Mesenchymal stem cell (in vitro differentiated cells and primary cell): ENCODE measurements at regions not wholly inside any gene's neighbourhood (a gene's known extent, or its start where the extent isn't known, plus 50 kb on each side); places are given as distances from the start of the nearest gene placed in this dataset.

Experiments used
- DNase-seq: peaks from one replicate; pipeline ENCODE4 v3.0.0-alpha.2; 2013
- H2AFZ ChIP-seq: one replicate; pipeline ENCODE4 v1.6.1; 2013; ENCODE audit warnings: low read depth, mild to moderate bottlenecking, control low read depth, inconsistent platforms, low read length, moderate library complexity
- H2AK5ac ChIP-seq: 2 replicates; pipeline ENCODE4 v1.6.1; 2013; ENCODE audit warnings: low read length, moderate library complexity, mild to moderate bottlenecking, inconsistent platforms; ENCODE audit not compliant: severe bottlenecking
- H2BK120ac ChIP-seq: one replicate; pipeline ENCODE4 v1.6.1; 2013; ENCODE audit warnings: low read depth, mild to moderate bottlenecking, inconsistent platforms, low read length, moderate library complexity
- H2BK12ac ChIP-seq, 2 experiments: one replicate each; pipeline ENCODE4 v1.6.1; 2013; ENCODE audit warnings: inconsistent platforms in 2 of 2, low read length in 2 of 2, mild to moderate bottlenecking in 2 of 2, moderate library complexity in 2 of 2, control low read depth in 1 of 2
- H2BK15ac ChIP-seq: one replicate; pipeline ENCODE4 v1.6.1; 2013; ENCODE audit warnings: mild to moderate bottlenecking, low read depth, inconsistent platforms; ENCODE audit not compliant: poor library complexity, severe bottlenecking
- H2BK5ac ChIP-seq: 2 replicates; pipeline ENCODE4 v1.6.1; 2013; ENCODE audit warnings: low read depth, mild to moderate bottlenecking, low read length, control low read depth, inconsistent platforms; ENCODE audit not compliant: poor library complexity, severe bottlenecking
- H3K14ac ChIP-seq, 2 experiments: one replicate each; pipeline ENCODE4 v1.6.1; 2013; ENCODE audit warnings: inconsistent platforms in 2 of 2, low read length in 2 of 2, control low read depth in 1 of 2, mild to moderate bottlenecking in 1 of 2, moderate library complexity in 1 of 2
- H3K18ac ChIP-seq, 2 experiments: one replicate each; pipeline ENCODE4 v1.6.1; 2013; ENCODE audit warnings: inconsistent platforms in 2 of 2, low read length in 2 of 2, control low read depth in 1 of 2, low read depth in 1 of 2, mild to moderate bottlenecking in 1 of 2
- H3K23ac ChIP-seq, 2 experiments: one replicate each; pipeline ENCODE4 v1.6.1; 2013; ENCODE audit warnings: inconsistent platforms in 2 of 2, low read length in 2 of 2, mild to moderate bottlenecking in 2 of 2, moderate library complexity in 2 of 2, control low read depth in 1 of 2
- H3K27ac ChIP-seq: 2 replicates; pipeline ENCODE4 v1.5.1; 2013; ENCODE audit warnings: mild to moderate bottlenecking, moderate library complexity, low read length, control low read depth, inconsistent platforms; ENCODE audit not compliant: poor library complexity, severe bottlenecking
- H3K27me3 ChIP-seq, 2 experiments: 2 replicates each; pipeline versions ENCODE4 v1.6.1 to v1.7.0; 2013; ENCODE audit warnings: low read length in 2 of 2, mild to moderate bottlenecking in 2 of 2, moderate library complexity in 2 of 2, control low read depth in 1 of 2, inconsistent platforms in 1 of 2; ENCODE audit not compliant: control insufficient read depth in 1 of 2, insufficient read depth in 1 of 2
- H3K36me3 ChIP-seq, 2 experiments: 2 replicates each; pipeline versions ENCODE4 v1.6.1 to v1.7.0; 2013; ENCODE audit warnings: low read length in 2 of 2, control low read depth in 1 of 2, inconsistent platforms in 1 of 2, low read depth in 1 of 2, mild to moderate bottlenecking in 1 of 2; ENCODE audit not compliant: insufficient read depth in 2 of 2, control insufficient read depth in 1 of 2
- H3K4ac ChIP-seq, 2 experiments: one replicate each; pipeline ENCODE4 v1.6.1; 2013; ENCODE audit warnings: inconsistent platforms in 2 of 2, low read length in 2 of 2, mild to moderate bottlenecking in 2 of 2, moderate library complexity in 2 of 2, control low read depth in 1 of 2, low read depth in 1 of 2
- H3K4me1 ChIP-seq: 2 replicates; pipeline ENCODE4 v1.6.1; 2013; ENCODE audit warnings: low read depth, low read length, control low read depth; ENCODE audit not compliant: control insufficient read depth, insufficient read depth
- H3K4me2 ChIP-seq: 2 replicates; pipeline ENCODE4 v1.6.1; 2013; ENCODE audit warnings: low read length, mild to moderate bottlenecking, inconsistent platforms; ENCODE audit not compliant: poor library complexity, severe bottlenecking
- H3K4me3 ChIP-seq, 2 experiments: 2 replicates each; pipeline versions ENCODE4 v1.5.1 to v1.7.0; 2013; ENCODE audit warnings: low read length in 2 of 2, mild to moderate bottlenecking in 2 of 2, control low read depth in 1 of 2, low read depth in 1 of 2; ENCODE audit not compliant: insufficient read depth in 1 of 2
- H3K79me1 ChIP-seq: replicated peaks from 2 replicates; pipeline ENCODE4 v1.6.1; 2013; ENCODE audit warnings: mild to moderate bottlenecking, control low read depth, low read length, inconsistent platforms; ENCODE audit not compliant: poor library complexity, severe bottlenecking
- H3K9ac ChIP-seq: 2 replicates; pipeline ENCODE4 v1.7.0; 2013; ENCODE audit warnings: mild to moderate bottlenecking, low read length, moderate library complexity
- H3K9me3 ChIP-seq: 2 replicates; pipeline ENCODE4 v1.7.0; 2013; ENCODE audit warnings: mild to moderate bottlenecking, low read length; ENCODE audit not compliant: control insufficient read depth
- H4K8ac ChIP-seq: one replicate; pipeline ENCODE4 v1.6.1; 2013; ENCODE audit warnings: inconsistent platforms, mild to moderate bottlenecking, low read length, moderate library complexity
- H4K91ac ChIP-seq: one replicate; pipeline ENCODE4 v1.6.1; 2013; ENCODE audit warnings: mild to moderate bottlenecking, low read length, inconsistent platforms
- WGBS: methylation state at CpG from one replicate; pipeline ENCODE4 v1.1.7; 2013; ENCODE audit warnings: mixed read lengths; 5-methylcytosine and 5-hydroxymethylcytosine counted together

- no peak overlapping the region for H3K4ac ChIP-seq
- no peak overlapping the region for H3K4me3 ChIP-seq
- H3K14ac ChIP-seq: no peak overlapping the region
- H3K9ac ChIP-seq: no peak overlapping the region
- H3K27ac ChIP-seq: no peak overlapping the region
- no peak overlapping the region for H2AK5ac ChIP-seq
- H3K36me3 ChIP-seq: no peaks in the 10 kb centered on the region
- H3K9me3 ChIP-seq: peaks cover 13% of the 10 kb centered on the region
- no peak overlapping the region for H3K4me2 ChIP-seq
- no peak overlapping the region for H3K18ac ChIP-seq
- H3K4me1 ChIP-seq: peaks cover 2% of the 10 kb centered on the region
- H3K79me1 ChIP-seq: no peaks in the 10 kb centered on the region
- H2AFZ ChIP-seq: no peak overlapping the region
- DNase-seq: no peak
- no peak overlapping the region for H2BK15ac ChIP-seq
- H2BK120ac ChIP-seq: no peak overlapping the region
- no CpG with 5 or more reads among the region's 1 CpG for WGBS
- no peaks in the 10 kb centered on the region for H3K27me3 ChIP-seq
- H2BK5ac ChIP-seq: no peak overlapping the region
- H2BK12ac ChIP-seq: no peak overlapping the region
- H3K23ac ChIP-seq: no peak overlapping the region
- H4K8ac ChIP-seq: no peak overlapping the region
- H4K91ac ChIP-seq: no peak overlapping the region
Measured at GRCh38 chr6:9204171-9204570, 768.8 kb upstream of the SLC35B3 start.

GRCh38 chr6:9200712-9201111, 765.4 kb upstream of the SLC35B3 start:
- Histone ChIP-seq H3K14ac (no peak overlapping the region), H2BK15ac (no peak overlapping the region), H3K27ac (no peak overlapping the region), H3K4ac (no peak overlapping the region), H3K18ac (no peak overlapping the region), H2BK120ac (no peak overlapping the region), H4K91ac (no peak overlapping the region), H3K9ac (no peak overlapping the region), H2BK12ac (no peak overlapping the region), H3K79me1 (no peaks in the 10 kb centered on the region), H2AFZ (no peak overlapping the region), H2AK5ac (no peak overlapping the region), H3K4me3 (no peak overlapping the region), H3K23ac (no peak overlapping the region), H4K8ac (no peak overlapping the region), H2BK5ac (no peak overlapping the region), H3K4me2 (no peak overlapping the region), H3K9me3 (peaks cover 9% of the 10 kb centered on the region), H3K27me3 (no peaks in the 10 kb centered on the region), H3K4me1 (no peaks in the 10 kb centered on the region), H3K36me3 (no peaks in the 10 kb centered on the region)
- DNase-seq: no peak

DNA sequence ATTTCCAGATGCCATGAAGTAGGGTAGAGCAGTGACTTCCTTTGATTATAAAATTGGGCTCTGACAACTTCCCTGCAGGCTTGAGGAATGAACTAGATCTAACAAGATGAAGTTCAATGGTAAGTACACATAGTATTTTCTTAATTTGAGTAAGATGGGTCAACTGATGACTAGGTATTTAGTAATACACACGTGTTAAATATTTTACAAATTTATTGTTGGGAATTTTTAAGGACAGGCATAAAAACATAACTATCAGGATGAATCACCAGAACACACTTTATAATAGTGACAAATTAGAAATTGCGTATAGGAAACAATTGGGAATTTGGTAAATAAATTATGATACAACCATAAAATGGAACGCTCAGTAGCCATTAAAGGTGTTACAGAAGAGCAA, 762.4 kb upstream of the SLC35B3 start:
- no peak overlapping the region for H2BK120ac ChIP-seq
- no peak overlapping the region for H3K18ac ChIP-seq
- no peak overlapping the region for H3K27ac ChIP-seq
- no peaks in the 10 kb centered on the region for H3K4me1 ChIP-seq
- H3K27me3 ChIP-seq: no peaks in the 10 kb centered on the region
- H2AFZ ChIP-seq: no peak overlapping the region
- no peak overlapping the region for H3K4me2 ChIP-seq
- H3K9ac ChIP-seq: no peak overlapping the region
- H3K23ac ChIP-seq: no peak overlapping the region
- whole genome bisulfite sequencing: 100% methylated on average over 2 of the region's 3 CpGs
- H4K91ac ChIP-seq: no peak overlapping the region
- no peak overlapping the region for H3K14ac ChIP-seq
- no peak overlapping the region for H3K4ac ChIP-seq
- no peaks in the 10 kb centered on the region for H3K36me3 ChIP-seq
- H3K4me3 ChIP-seq: no peak overlapping the region
- H3K79me1 ChIP-seq: no peaks in the 10 kb centered on the region
- H3K9me3 ChIP-seq: no peaks in the 10 kb centered on the region
- no peak overlapping the region for H2BK5ac ChIP-seq
- no peak overlapping the region for H2BK15ac ChIP-seq
- no peak for DNase-seq
- H2AK5ac ChIP-seq: no peak overlapping the region
- no peak overlapping the region for H4K8ac ChIP-seq
- H2BK12ac ChIP-seq: no peak overlapping the region

DNA sequence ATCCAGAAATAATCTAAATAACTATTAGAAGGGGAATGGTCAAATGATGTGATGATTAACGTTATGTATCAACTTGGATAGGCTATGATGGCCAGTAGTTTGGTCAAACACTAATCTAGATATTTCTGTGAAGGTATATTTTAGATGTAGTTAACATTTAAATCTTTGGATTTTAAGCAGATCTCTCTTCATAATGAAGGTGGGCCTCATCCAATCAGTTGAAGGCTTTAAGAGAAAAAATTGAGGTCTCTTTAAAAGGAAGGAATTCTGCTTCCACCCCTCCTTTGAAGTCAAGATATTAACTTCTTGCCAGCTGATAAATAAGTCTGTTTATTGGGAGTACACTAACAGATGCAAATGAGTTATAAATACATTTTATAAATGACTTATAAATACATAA, 760.0 kb upstream of the SLC35B3 start:
- H2BK5ac ChIP-seq: no peak overlapping the region
- no peak overlapping the region for H3K27ac ChIP-seq
- no peak overlapping the region for H2AFZ ChIP-seq
- WGBS: 38% methylated on average over 1 of the region's 1 CpG
- no peaks in the 10 kb centered on the region for H3K4me1 ChIP-seq
- DNase-seq: no peak
- no peaks in the 10 kb centered on the region for H3K79me1 ChIP-seq
- no peaks in the 10 kb centered on the region for H3K36me3 ChIP-seq
- H3K23ac ChIP-seq: no peak overlapping the region
- H3K27me3 ChIP-seq: no peaks in the 10 kb centered on the region
- no peak overlapping the region for H3K14ac ChIP-seq
- no peak overlapping the region for H3K4ac ChIP-seq
- no peak overlapping the region for H2AK5ac ChIP-seq
- no peak overlapping the region for H3K4me2 ChIP-seq
- no peaks in the 10 kb centered on the region for H3K9me3 ChIP-seq
- H4K91ac ChIP-seq: no peak overlapping the region
- H3K9ac ChIP-seq: no peak overlapping the region
- no peak overlapping the region for H3K4me3 ChIP-seq
- H4K8ac ChIP-seq: no peak overlapping the region
- H3K18ac ChIP-seq: no peak overlapping the region
- no peak overlapping the region for H2BK12ac ChIP-seq
- H2BK15ac ChIP-seq: no peak overlapping the region
- no peak overlapping the region for H2BK120ac ChIP-seq
